KOPT-K1 (cell line): ENCODE measurements at regions not wholly inside any gene's neighbourhood (a gene's known extent, or its start where the extent isn't known, plus 50 kb on each side); places are given as distances from the start of the nearest gene placed in this dataset.

Experiments used
- H3K27ac ChIP-seq: fragments of 200-600 bp; sonication (generic); 2 replicates; pipeline ENCODE4 v1.5.1; 2016; ENCODE audit warnings: antibody characterized with exemption, mild to moderate bottlenecking, low read depth, low read length; ENCODE audit not compliant: poor library complexity, severe bottlenecking
- H3K36me3 ChIP-seq: fragments of 200-600 bp; sonication (generic); 2 replicates; pipeline ENCODE4 v1.5.1; 2017; ENCODE audit warnings: antibody characterized with exemption, mild to moderate bottlenecking, low read length, moderate library complexity; ENCODE audit not compliant: insufficient read depth
- H3K9me3 ChIP-seq: fragments of 200-600 bp; sonication (generic); 2 replicates; pipeline ENCODE4 v1.5.1; 2017; ENCODE audit warnings: antibody characterized with exemption, low read length, mild to moderate bottlenecking; ENCODE audit not compliant: insufficient read depth, poor library complexity, severe bottlenecking

- no peak overlapping the region for H3K27ac ChIP-seq
Observed at GRCh38 chr5:158471535-158471924, 612.6 kb upstream of the CLINT1 start.

GRCh38 chr5:158470764-158471534 is 612.0 kb upstream of the CLINT1 start:
- H3K9me3 ChIP-seq = no peaks in the 10 kb centered on the region
- H3K27ac ChIP-seq = no peak overlapping the region
- H3K36me3 ChIP-seq = no peaks in the 10 kb centered on the region

More at GRCh38 chr5:158471535-158471924, 612.6 kb upstream of the CLINT1 start:
- Histone ChIP-seq H3K36me3 (no peaks in the 10 kb centered on the region), H3K9me3 (no peaks in the 10 kb centered on the region)

GRCh38 chr5:158468444-158468843 is 609.5 kb upstream of the CLINT1 start:
- Histone ChIP-seq H3K27ac (no peak overlapping the region), H3K9me3 (no peaks in the 10 kb centered on the region), H3K36me3 (no peaks in the 10 kb centered on the region)

- no peaks in the 10 kb centered on the region for H3K9me3 ChIP-seq
- H3K36me3 ChIP-seq = no peaks in the 10 kb centered on the region
- no peak overlapping the region for H3K27ac ChIP-seq
Observed at GRCh38 chr5:158466191-158466590, 607.2 kb upstream of the CLINT1 start.

- no peaks in the 10 kb centered on the region for H3K36me3 ChIP-seq
- H3K9me3 ChIP-seq = no peaks in the 10 kb centered on the region
- H3K27ac ChIP-seq = no peak overlapping the region
Observed at GRCh38 chr5:158465086-158465972, 606.4 kb upstream of the CLINT1 start.

GRCh38 chr5:158464383-158464782 is 605.4 kb upstream of the CLINT1 start:
- no peak overlapping the region for H3K27ac ChIP-seq
- H3K9me3 ChIP-seq = no peaks in the 10 kb centered on the region
- H3K36me3 ChIP-seq = no peaks in the 10 kb centered on the region

- Histone ChIP-seq H3K9me3 (no peaks in the 10 kb centered on the region), H3K36me3 (no peaks in the 10 kb centered on the region), H3K27ac (no peak overlapping the region)
Observed at GRCh38 chr5:158463938-158464337, 605.0 kb upstream of the CLINT1 start.

GRCh38 chr5:158463188-158463587 is 604.2 kb upstream of the CLINT1 start:
- H3K27ac ChIP-seq = no peak overlapping the region
- no peaks in the 10 kb centered on the region for H3K36me3 ChIP-seq
- no peaks in the 10 kb centered on the region for H3K9me3 ChIP-seq

- Histone ChIP-seq H3K27ac (no peak overlapping the region), H3K9me3 (no peaks in the 10 kb centered on the region), H3K36me3 (no peaks in the 10 kb centered on the region)
Observed at GRCh38 chr5:158462349-158463114, 603.6 kb upstream of the CLINT1 start.

GRCh38 chr5:158461240-158461854 is 602.4 kb upstream of the CLINT1 start:
- H3K36me3 ChIP-seq = no peaks in the 10 kb centered on the region
- no peak overlapping the region for H3K27ac ChIP-seq
- H3K9me3 ChIP-seq = no peaks in the 10 kb centered on the region

GRCh38 chr5:158458086-158458485 is 599.1 kb upstream of the CLINT1 start:
- no peaks in the 10 kb centered on the region for H3K9me3 ChIP-seq
- H3K36me3 ChIP-seq = no peaks in the 10 kb centered on the region

GRCh38 chr5:158456756-158457155 is 597.8 kb upstream of the CLINT1 start:
- Histone ChIP-seq H3K36me3 (no peaks in the 10 kb centered on the region), H3K9me3 (no peaks in the 10 kb centered on the region), H3K27ac (no peak overlapping the region)

More at GRCh38 chr5:158458086-158458485, 599.1 kb upstream of the CLINT1 start:
- no peak overlapping the region for H3K27ac ChIP-seq

GRCh38 chr5:158456241-158456640 is 597.3 kb upstream of the CLINT1 start:
- Histone ChIP-seq H3K27ac (no peak overlapping the region), H3K36me3 (no peaks in the 10 kb centered on the region), H3K9me3 (no peaks in the 10 kb centered on the region)

- peaks cover 6% of the 10 kb centered on the region for H3K9me3 ChIP-seq
- H3K36me3 ChIP-seq = no peaks in the 10 kb centered on the region
- no peak overlapping the region for H3K27ac ChIP-seq
Observed at GRCh38 chr5:158451993-158452672, 593.2 kb upstream of the CLINT1 start.
